Activated naive CD4-positive, alpha-beta T cell treated with anti-CD3 and anti-CD28 coated beads, Interleukin-2, amount 10 ng/mL, durations not matched to agents 7 days and 5 days (primary cell): ENCODE measurements at regions not wholly inside any gene's neighbourhood (a gene's known extent, or its start where the extent isn't known, plus 50 kb on each side); places are given as distances from the start of the nearest gene placed in this dataset.
"Not testable (repeated sequence)": the region's sequence is repeated elsewhere in the genome, so short reads cannot be mapped to it uniquely, and the experiment has no call there.

ENCODE experiments used
- CTCF ChIA-PET: fragments of 350-600 bp; sonication (Branson Sonifier 250); formaldehyde crosslinking; loops from one replicate; lab custom pipeline; 2021; ENCODE audit warnings: antibody characterized with exemption; lab: Charles Lee
- DNase-seq: peaks from one replicate; pipeline ENCODE4 v3.0.0-alpha.2; 2020
- H3K27ac Mint-ChIP-seq: one replicate; pipeline ENCODE4 v1.8.0; 2021; ENCODE audit warnings: mild to moderate bottlenecking, moderate library complexity, mixed read lengths
- H3K27me3 Mint-ChIP-seq: one replicate; pipeline ENCODE4 v1.8.0; 2021; ENCODE audit warnings: mild to moderate bottlenecking, mixed read lengths
- H3K36me3 Mint-ChIP-seq: one replicate; pipeline ENCODE4 v1.8.0; 2021; ENCODE audit warnings: mixed read lengths
- H3K4me1 Mint-ChIP-seq: one replicate; pipeline ENCODE4 v1.8.0; 2021; ENCODE audit warnings: mixed read lengths
- H3K4me3 Mint-ChIP-seq: one replicate; pipeline ENCODE4 v1.8.0; 2021; ENCODE audit warnings: mild to moderate bottlenecking, moderate library complexity, mixed read lengths
- H3K9me3 Mint-ChIP-seq: one replicate; pipeline ENCODE4 v1.8.0; 2021; ENCODE audit warnings: mixed read lengths

GRCh38 chr14:43793579-43793978 is 713.5 kb downstream of the FSCB start:
- H3K27me3 Mint-ChIP-seq = no peaks in the 10 kb centered on the region
- no peaks in the 10 kb centered on the region for H3K36me3 Mint-ChIP-seq
- CTCF ChIA-PET = no interaction called here
- H3K27ac Mint-ChIP-seq = no peak overlapping the region
- no peaks in the 10 kb centered on the region for H3K4me1 Mint-ChIP-seq
- H3K9me3 Mint-ChIP-seq = no peaks in the 10 kb centered on the region
- DNase-seq = no peak
- no peak overlapping the region for H3K4me3 Mint-ChIP-seq

- H3K27me3 Mint-ChIP-seq = no peaks in the 10 kb centered on the region
- H3K27ac Mint-ChIP-seq = no peak overlapping the region
These were observed 714.1 kb downstream of the FSCB start for GRCh38 chr14:43792980-43793379.

GRCh38 chr14:43790681-43791080 is 716.4 kb downstream of the FSCB start:
- CTCF ChIA-PET = no interaction called here
- no peak overlapping the region for H3K4me3 Mint-ChIP-seq
- no peak for DNase-seq
- no peaks in the 10 kb centered on the region for H3K36me3 Mint-ChIP-seq
- H3K9me3 Mint-ChIP-seq = peaks cover under 1% of the 10 kb centered on the region
- no peak overlapping the region for H3K27ac Mint-ChIP-seq
- H3K4me1 Mint-ChIP-seq = no peaks in the 10 kb centered on the region
- no peaks in the 10 kb centered on the region for H3K27me3 Mint-ChIP-seq

More at GRCh38 chr14:43792980-43793379, 714.1 kb downstream of the FSCB start:
- no peaks in the 10 kb centered on the region for H3K36me3 Mint-ChIP-seq
- H3K4me3 Mint-ChIP-seq = no peak overlapping the region
- CTCF ChIA-PET = no interaction called here
- DNase-seq = no peak
- H3K9me3 Mint-ChIP-seq = no peaks in the 10 kb centered on the region
- no peaks in the 10 kb centered on the region for H3K4me1 Mint-ChIP-seq

GRCh38 chr14:43789458-43789857 is 717.6 kb downstream of the FSCB start:
- Mint-ChIP-seq H3K4me1 (no peaks in the 10 kb centered on the region), H3K9me3 (peaks cover 2% of the 10 kb centered on the region), H3K36me3 (no peaks in the 10 kb centered on the region), H3K27me3 (no peaks in the 10 kb centered on the region), H3K27ac (no peak overlapping the region), H3K4me3 (no peak overlapping the region)
- CTCF ChIA-PET = no interaction called here
- no peak for DNase-seq

GRCh38 chr14:43786066-43786762 is 720.9 kb downstream of the FSCB start:
- Mint-ChIP-seq H3K27ac (no peak overlapping the region), H3K4me1 (no peaks in the 10 kb centered on the region), H3K9me3 (peaks cover 7% of the 10 kb centered on the region), H3K4me3 (no peak overlapping the region), H3K36me3 (no peaks in the 10 kb centered on the region), H3K27me3 (no peaks in the 10 kb centered on the region)
- CTCF ChIA-PET = no interaction called here
- DNase-seq = no peak

- DNase-seq, H3K4me1 Mint-ChIP-seq, H3K4me3 Mint-ChIP-seq, CTCF ChIA-PET, H3K36me3 Mint-ChIP-seq, H3K27ac Mint-ChIP-seq, H3K9me3 Mint-ChIP-seq, H3K27me3 Mint-ChIP-seq: not testable (repeated sequence)
These were observed 722.7 kb downstream of the FSCB start for GRCh38 chr14:43784432-43784831.

- Mint-ChIP-seq H3K9me3 (peaks cover 12% of the 10 kb centered on the region), H3K4me1 (no peaks in the 10 kb centered on the region), H3K27ac (no peak overlapping the region), H3K36me3 (no peaks in the 10 kb centered on the region), H3K4me3 (no peak overlapping the region), H3K27me3 (no peaks in the 10 kb centered on the region)
- CTCF ChIA-PET = no interaction called here
- no peak for DNase-seq
These were observed 728.0 kb downstream of the FSCB start for GRCh38 chr14:43778937-43779639.

- Mint-ChIP-seq H3K36me3 (no peaks in the 10 kb centered on the region), H3K9me3 (peaks cover 9% of the 10 kb centered on the region), H3K4me3 (no peak overlapping the region), H3K27me3 (no peaks in the 10 kb centered on the region), H3K27ac (no peak overlapping the region), H3K4me1 (no peaks in the 10 kb centered on the region)
- DNase-seq = no peak
- CTCF ChIA-PET = no interaction called here
These were observed 728.5 kb downstream of the FSCB start for GRCh38 chr14:43778570-43778936.

- Mint-ChIP-seq H3K9me3 (peaks cover 2% of the 10 kb centered on the region), H3K27me3 (no peaks in the 10 kb centered on the region), H3K36me3 (no peaks in the 10 kb centered on the region)
These were observed 741.6 kb downstream of the FSCB start for GRCh38 chr14:43765474-43765873.

GRCh38 chr14:43764433-43764832 is 742.6 kb downstream of the FSCB start:
- H3K27ac Mint-ChIP-seq = no peak overlapping the region
- DNase-seq = no peak
- CTCF ChIA-PET = no interaction called here

More at GRCh38 chr14:43765474-43765873, 741.6 kb downstream of the FSCB start:
- Mint-ChIP-seq H3K27ac (no peak overlapping the region), H3K4me1 (no peaks in the 10 kb centered on the region), H3K4me3 (no peak overlapping the region)
- no peak for DNase-seq
- CTCF ChIA-PET = no interaction called here

GRCh38 chr14:43755707-43756106 is 751.4 kb downstream of the FSCB start:
- no peak for DNase-seq
- CTCF ChIA-PET = no interaction called here
- Mint-ChIP-seq H3K9me3 (peaks cover 6% of the 10 kb centered on the region), H3K4me1 (no peaks in the 10 kb centered on the region), H3K27ac (no peak overlapping the region), H3K27me3 (no peaks in the 10 kb centered on the region), H3K4me3 (no peak overlapping the region), H3K36me3 (no peaks in the 10 kb centered on the region)

More at GRCh38 chr14:43764433-43764832, 742.6 kb downstream of the FSCB start:
- H3K4me1 Mint-ChIP-seq = no peaks in the 10 kb centered on the region
- no peaks in the 10 kb centered on the region for H3K36me3 Mint-ChIP-seq
- no peak overlapping the region for H3K4me3 Mint-ChIP-seq
- no peaks in the 10 kb centered on the region for H3K27me3 Mint-ChIP-seq
- peaks cover 2% of the 10 kb centered on the region for H3K9me3 Mint-ChIP-seq

- no peak for DNase-seq
- no peak overlapping the region for H3K4me3 Mint-ChIP-seq
- H3K36me3 Mint-ChIP-seq = no peaks in the 10 kb centered on the region
- H3K4me1 Mint-ChIP-seq = no peaks in the 10 kb centered on the region
- CTCF ChIA-PET = no interaction called here
- peaks cover 6% of the 10 kb centered on the region for H3K9me3 Mint-ChIP-seq
- no peak overlapping the region for H3K27ac Mint-ChIP-seq
- no peaks in the 10 kb centered on the region for H3K27me3 Mint-ChIP-seq
These were observed 752.2 kb downstream of the FSCB start for GRCh38 chr14:43754838-43755237.

- DNase-seq = no peak
- Mint-ChIP-seq H3K9me3 (peaks cover 3% of the 10 kb centered on the region), H3K4me1 (no peaks in the 10 kb centered on the region), H3K27me3 (no peaks in the 10 kb centered on the region), H3K36me3 (no peaks in the 10 kb centered on the region), H3K27ac (no peak overlapping the region), H3K4me3 (no peak overlapping the region)
- CTCF ChIA-PET = no interaction called here
These were observed 761.3 kb downstream of the FSCB start for GRCh38 chr14:43745746-43746145.

- Mint-ChIP-seq H3K4me3 (no peak overlapping the region), H3K4me1 (no peaks in the 10 kb centered on the region), H3K36me3 (no peaks in the 10 kb centered on the region), H3K27me3 (no peaks in the 10 kb centered on the region), H3K9me3 (peaks cover 5% of the 10 kb centered on the region), H3K27ac (no peak overlapping the region)
- CTCF ChIA-PET = no interaction called here
- DNase-seq = no peak
These were observed 771.2 kb downstream of the FSCB start for GRCh38 chr14:43735932-43736331.

GRCh38 chr14:43729143-43729542 is 777.9 kb downstream of the FSCB start:
- Mint-ChIP-seq H3K27me3 (no peaks in the 10 kb centered on the region), H3K4me1 (no peaks in the 10 kb centered on the region), H3K9me3 (peaks cover 4% of the 10 kb centered on the region), H3K4me3 (no peak overlapping the region), H3K36me3 (no peaks in the 10 kb centered on the region), H3K27ac (no peak overlapping the region)
- no peak for DNase-seq
- CTCF ChIA-PET = no interaction called here
